HEK293T (cell line): ENCODE measurements at regions not wholly inside any gene's neighbourhood (a gene's known extent, or its start where the extent isn't known, plus 50 kb on each side); places are given as distances from the start of the nearest gene placed in this dataset.
A peak's percentile ranks its signal among the peaks of the same experiment; 100 is the strongest.

Experiments
- CTCF ChIA-PET: fragments of 350-600 bp; formaldehyde crosslinking; extraction: SDS; loops from one replicate; lab custom pipeline; 2021; ENCODE audit warnings: antibody characterized with exemption, inconsistent platforms; lab: Yijun Ruan, JAX
- POLR2A ChIA-PET: fragments of 350-600 bp; formaldehyde crosslinking; extraction: SDS; loops from one replicate; lab custom pipeline; 2020; ENCODE audit warnings: antibody characterized with exemption, inconsistent platforms; lab: Yijun Ruan, JAX
- DNase-seq: peaks from one replicate; pipeline ENCODE4 v3.0.0; 2012; ENCODE audit warnings: mixed read lengths; ENCODE audit errors: extremely low spot score
- ARNT ChIP-seq: fragments of 450-650 bp; IDR thresholded peaks from 2 replicates; pipeline ENCODE4 v1.6.1; 2017; ENCODE audit warnings: mild to moderate bottlenecking
- BHLHE40 ChIP-seq: fragments of 450-650 bp; IDR thresholded peaks from 2 replicates; pipeline ENCODE4 v1.6.1; 2016; ENCODE audit warnings: mild to moderate bottlenecking, moderate library complexity, borderline replicate concordance
- CTBP1 ChIP-seq: fragments of 450-650 bp; IDR thresholded peaks from 2 replicates; pipeline ENCODE4 v1.6.1; 2016; ENCODE audit warnings: borderline replicate concordance
- ELF4 ChIP-seq: fragments of 450-650 bp; IDR thresholded peaks from 2 replicates; pipeline ENCODE4 v1.6.1; 2017; ENCODE audit warnings: antibody characterized with exemption
- FOXA1 ChIP-seq: fragments of 450-650 bp; IDR thresholded peaks from 2 replicates; pipeline ENCODE4 v1.6.1; 2016; ENCODE audit warnings: mild to moderate bottlenecking
- FOXK2 ChIP-seq: fragments of 450-650 bp; IDR thresholded peaks from 2 replicates; pipeline ENCODE4 v1.6.1; 2016; ENCODE audit warnings: mild to moderate bottlenecking
- FOXM1 ChIP-seq: fragments of 450-650 bp; IDR thresholded peaks from 2 replicates; pipeline ENCODE4 v1.6.1; 2017; ENCODE audit warnings: mild to moderate bottlenecking, borderline replicate concordance
- HDGF ChIP-seq: fragments of 450-650 bp; IDR thresholded peaks from 2 replicates; pipeline ENCODE4 v1.6.1; 2017; ENCODE audit warnings: antibody characterized with exemption, borderline replicate concordance
- L3MBTL2 ChIP-seq: fragments of 450-650 bp; conservative IDR thresholded peaks from 2 replicates; pipeline ENCODE4 v1.6.1; 2016; ENCODE audit warnings: mild to moderate bottlenecking
- LEF1 ChIP-seq: fragments of 450-650 bp; IDR thresholded peaks from 2 replicates; pipeline ENCODE4 v1.6.1; 2017; ENCODE audit warnings: mild to moderate bottlenecking, borderline replicate concordance
- NFRKB ChIP-seq: fragments of 450-650 bp; IDR thresholded peaks from 2 replicates; pipeline ENCODE4 v1.6.1; 2016; ENCODE audit warnings: mild to moderate bottlenecking, moderate library complexity
- PKNOX1 ChIP-seq: fragments of 450-650 bp; IDR thresholded peaks from 2 replicates; pipeline ENCODE4 v1.6.1; 2016
- SP1 ChIP-seq: fragments of 450-650 bp; IDR thresholded peaks from 2 replicates; pipeline ENCODE4 v1.6.1; 2017
- SUZ12 ChIP-seq: fragments of 450-650 bp; IDR thresholded peaks from 2 replicates; pipeline ENCODE4 v1.6.1; 2016; ENCODE audit warnings: mild to moderate bottlenecking
- TARDBP ChIP-seq: fragments of 450-650 bp; IDR thresholded peaks from 2 replicates; pipeline ENCODE4 v1.6.1; 2016
- ZNF384 ChIP-seq: fragments of 450-650 bp; IDR thresholded peaks from 2 replicates; pipeline ENCODE4 v1.6.1; 2016

- DNase-seq, result no peak
- CTCF ChIA-PET, result no interaction called here
- TF ChIP-seq HDGF, result no peak
- TF ChIP-seq ARNT, result no peak
- TF ChIP-seq SP1, result no peak
- TF ChIP-seq L3MBTL2, result no peak
- no peak for TF ChIP-seq CTBP1
- no peak for TF ChIP-seq ZNF384
- no peak for TF ChIP-seq SUZ12
- TF ChIP-seq ELF4, result no peak
- POLR2A ChIA-PET, result no interaction called here
These were observed 606.0 kb upstream of the TMEM132C start for GRCh38 chr12:127660961-127661360.

- ChIA-PET CTCF (no interaction called here), POLR2A (no interaction called here)
- no peak for DNase-seq
- TF ChIP-seq SUZ12, result no peak
- TF ChIP-seq FOXK2, result no peak
- TF ChIP-seq BHLHE40, result no peak
- no peak for TF ChIP-seq FOXM1
- no peak for TF ChIP-seq HDGF
- TF ChIP-seq ELF4, result no peak
- TF ChIP-seq CTBP1, result no peak
- TF ChIP-seq LEF1, result no peak
- no peak for TF ChIP-seq FOXA1
- no peak for TF ChIP-seq ARNT
- TF ChIP-seq NFRKB, result no peak
- no peak for TF ChIP-seq ZNF384
- no peak for TF ChIP-seq PKNOX1
- no peak for TF ChIP-seq L3MBTL2
- TF ChIP-seq TARDBP, result no peak
- no peak for TF ChIP-seq SP1
These were observed 603.3 kb upstream of the TMEM132C start for GRCh38 chr12:127663716-127664115.

GRCh38 chr12:127664901-127665300 is 602.1 kb upstream of the TMEM132C start:
- DNase-seq, result no peak
- CTCF ChIA-PET, result no interaction called here
- POLR2A ChIA-PET, result no interaction called here
- TF ChIP-seq PKNOX1 (no peak), TARDBP (no peak), SP1 (no peak), HDGF (no peak), LEF1 (no peak), ARNT (no peak)

GRCh38 chr12:127667131-127667685 is 599.8 kb upstream of the TMEM132C start:
- CTCF ChIA-PET, result interaction anchor here (0.9 kb wide), 1 partner anchor 11 kb away, joined by 5 read pairs; no protein-coding TSS in a partner anchor
- TF ChIP-seq LEF1 (no peak), TARDBP (no peak)
- POLR2A ChIA-PET, result no interaction called here

DNA sequence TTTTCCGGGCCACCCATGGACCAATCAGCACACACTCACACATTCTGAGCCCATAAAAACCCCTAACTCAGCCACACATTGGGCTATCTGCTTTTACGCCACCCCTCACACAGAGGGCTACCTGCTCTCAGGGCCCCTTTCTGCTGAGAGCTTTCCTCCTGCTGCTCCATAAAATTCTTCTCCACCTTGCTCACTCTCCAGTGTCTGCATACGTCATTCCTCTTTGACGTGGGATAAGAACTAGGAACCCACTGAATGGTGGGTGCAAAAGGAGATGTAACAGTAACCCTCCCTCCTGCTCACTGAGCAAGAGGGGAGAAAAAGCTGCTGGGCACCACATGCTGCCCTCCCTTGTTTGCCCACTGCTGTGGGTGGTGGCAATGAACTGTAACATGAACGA is 596.7 kb upstream of the TMEM132C start:
- DNase-seq, result no peak
- TF ChIP-seq HDGF (no peak), FOXA1 (no peak), L3MBTL2 (no peak), ZNF384 (no peak), FOXM1 (no peak), TARDBP (no peak), ELF4 (no peak)
- ChIA-PET CTCF (no interaction called here), POLR2A (no interaction called here)

More at GRCh38 chr12:127667131-127667685, 599.8 kb upstream of the TMEM132C start:
- DNase-seq, result no peak

- ChIA-PET CTCF (no interaction called here), POLR2A (no interaction called here)
- TF ChIP-seq ARNT (no peak), ELF4 (no peak), FOXA1 (no peak), BHLHE40 (no peak), SUZ12 (no peak)
- DNase-seq, result no peak
These were observed 596.2 kb upstream of the TMEM132C start for GRCh38 chr12:127670796-127671195.

DNA sequence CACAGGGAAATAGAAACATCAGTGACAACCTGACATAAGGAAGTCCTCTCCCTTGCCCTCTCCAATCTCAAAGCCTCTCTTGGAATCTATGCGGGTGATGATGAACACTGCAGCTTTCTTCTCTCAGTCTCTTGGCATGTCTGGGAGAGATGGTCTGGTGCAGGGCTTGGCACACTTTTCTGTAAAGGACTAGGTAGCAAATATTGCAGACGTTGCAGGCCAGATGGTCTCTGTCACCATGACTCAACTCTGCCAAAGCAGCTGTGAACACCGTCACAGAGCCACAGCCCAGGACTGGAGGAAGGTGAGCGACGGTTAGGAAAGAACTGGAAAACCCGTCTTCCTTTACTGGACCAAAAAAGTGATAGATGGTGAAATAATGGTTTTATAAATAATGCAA is 591.0 kb upstream of the TMEM132C start:
- POLR2A ChIA-PET, result no interaction called here
- no peak for DNase-seq
- TF ChIP-seq L3MBTL2 (no peak), TARDBP (no peak), ZNF384 (no peak), ELF4 (no peak)
- CTCF ChIA-PET, result no interaction called here

GRCh38 chr12:127677537-127678131 is 589.3 kb upstream of the TMEM132C start:
- TF ChIP-seq SUZ12 (no peak), HDGF (no peak), ELF4 (no peak), SP1 (no peak), BHLHE40 (no peak), ARNT (no peak)
- ChIA-PET CTCF (interaction anchor here (0.6 to 1.5 kb wide), 4 partner anchors 10 to 202 kb away, joined by 3 to 5 read pairs (median 3); no protein-coding TSS in a partner anchor), POLR2A (no interaction called here)
- peak; percentile 58 for DNase-seq
